GM18873 (cell line): ENCODE measurements at regions not wholly inside any gene's neighbourhood (a gene's known extent, or its start where the extent isn't known, plus 50 kb on each side); places are given as distances from the start of the nearest gene placed in this dataset.
"Not testable (repeated sequence)": the region's sequence is repeated elsewhere in the genome, so short reads cannot be mapped to it uniquely, and the experiment has no call there.

Experiments used
- ATAC-seq: cut with Tn5 transposase; IDR thresholded peaks from one replicate; pipeline ENCODE4 v1.9.1; 2021; ENCODE audit warnings: mild to moderate bottlenecking, moderate library complexity, moderate number of reproducible peaks; ENCODE audit not compliant: unreplicated experiment, low FRiP score

DNA sequence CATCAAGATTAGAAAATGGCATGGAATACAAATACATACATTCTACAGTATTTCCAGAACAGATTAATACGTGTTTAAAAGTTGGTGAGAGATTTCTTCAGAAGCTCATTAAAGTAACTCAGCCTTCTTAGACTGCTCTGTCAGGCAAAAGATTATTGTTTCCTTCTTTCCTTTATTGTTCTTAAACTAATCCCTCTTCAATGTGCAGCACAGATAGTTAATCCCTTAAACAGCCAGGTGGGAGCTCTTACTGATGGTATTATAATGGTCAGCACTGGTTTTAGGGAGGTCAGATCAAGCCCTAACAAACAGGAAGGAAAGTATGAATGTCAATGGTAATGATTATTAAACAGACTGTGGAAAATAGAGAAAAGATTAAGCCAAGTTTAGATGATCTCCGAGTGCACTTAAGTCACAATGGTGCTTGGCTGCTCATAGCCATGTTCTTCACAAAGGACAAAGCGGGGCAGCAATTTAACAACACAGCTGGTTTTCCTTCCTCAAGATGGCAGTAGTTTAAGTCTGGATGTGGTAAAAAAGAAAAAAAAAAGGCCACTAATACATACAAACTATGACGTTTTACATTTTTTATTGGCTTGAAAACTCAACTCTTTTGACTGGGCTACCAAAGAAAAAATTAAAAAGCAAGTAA lies 992.6 kb downstream of the PCDH9 start:
- ATAC-seq = no peak

- ATAC-seq = no peak
Observed at GRCh38 chr13:66234159-66234558, 996.0 kb downstream of the PCDH9 start.

DNA sequence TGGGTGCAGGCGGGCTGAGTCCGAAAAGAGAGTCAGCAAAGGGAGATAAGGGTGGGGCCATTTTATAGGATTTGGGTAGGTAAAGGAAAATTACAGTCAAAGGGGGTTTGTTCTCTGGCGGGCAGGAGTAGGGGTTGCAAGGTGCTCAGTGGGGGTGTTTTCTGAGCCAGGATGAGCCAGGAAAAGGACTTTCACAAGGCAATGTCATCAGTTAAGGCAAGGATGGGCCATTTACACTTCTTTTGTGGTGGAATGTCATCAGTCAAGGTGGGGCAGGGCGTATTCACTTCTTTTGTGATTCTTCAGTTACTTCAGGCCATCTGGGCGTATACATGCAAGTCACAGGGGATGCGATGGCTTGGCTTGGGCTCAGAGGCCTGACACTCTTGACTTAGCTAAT lies 998.2 kb downstream of the PCDH9 start:
- ATAC-seq = not testable (repeated sequence)

DNA sequence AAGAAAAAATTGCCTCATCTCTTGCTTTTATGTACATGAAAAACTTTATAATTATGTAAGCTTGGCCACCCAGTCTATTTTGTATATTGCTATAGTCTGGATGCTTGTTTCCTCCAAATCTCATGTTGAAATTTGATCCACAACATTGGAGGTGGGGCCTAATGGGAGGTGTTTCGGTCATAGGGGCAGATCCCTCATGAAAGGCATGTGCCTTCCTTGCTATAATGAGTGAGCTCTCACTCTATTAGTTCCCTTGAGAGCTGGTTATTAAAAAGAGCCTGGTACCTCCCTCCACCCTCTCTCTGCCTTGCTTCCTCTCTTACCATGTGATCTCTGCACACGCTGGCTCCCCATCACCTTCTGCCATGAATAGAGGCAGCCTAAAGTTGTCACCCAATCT lies 1005.1 kb downstream of the PCDH9 start:
- no peak for ATAC-seq

- no peak for ATAC-seq
Observed at GRCh38 chr13:66224663-66225062, 1005.5 kb downstream of the PCDH9 start.

DNA sequence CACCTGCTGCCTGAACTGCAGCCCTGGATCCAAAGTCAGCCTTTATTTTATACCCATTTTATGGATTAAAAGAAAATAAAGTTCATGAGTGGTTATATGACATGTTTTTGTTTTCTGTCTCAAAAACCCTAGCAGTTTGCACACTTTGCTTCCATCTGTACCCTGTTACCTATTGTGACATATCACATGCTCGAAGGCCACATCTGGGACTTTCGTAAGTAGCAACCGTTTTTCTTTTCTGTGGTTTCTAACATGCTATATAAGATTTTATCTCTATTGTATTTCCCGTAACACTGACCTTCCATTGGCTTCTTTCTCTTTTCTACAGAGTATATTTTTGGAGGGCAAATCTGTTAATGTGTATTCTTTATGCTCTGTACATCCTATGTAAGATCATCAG lies 1007.2 kb downstream of the PCDH9 start:
- no peak for ATAC-seq

GRCh38 chr13:66222127-66222526 lies 1008.0 kb downstream of the PCDH9 start:
- ATAC-seq = no peak

- no peak for ATAC-seq
Observed at GRCh38 chr13:66219506-66219905, 1010.6 kb downstream of the PCDH9 start.

DNA sequence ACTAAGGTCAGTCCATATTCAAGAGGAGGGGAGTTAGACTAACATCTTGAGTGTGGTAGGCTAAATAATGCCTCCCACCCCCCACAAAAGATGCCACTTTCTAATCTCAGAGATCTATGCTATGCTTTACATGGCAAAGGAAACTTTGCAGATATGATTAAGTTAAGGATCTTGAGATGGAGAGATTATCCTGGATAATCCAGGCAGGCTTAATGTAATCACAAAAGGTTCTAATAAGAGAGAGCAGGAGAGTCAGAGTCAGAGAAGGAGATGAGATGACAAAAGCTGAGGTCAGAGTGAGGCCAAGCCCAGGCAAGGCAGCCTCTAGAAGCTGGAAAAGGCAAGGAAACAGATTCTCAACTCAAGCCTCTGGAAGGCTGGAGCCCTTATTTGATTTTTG lies 1011.6 kb downstream of the PCDH9 start:
- no peak for ATAC-seq

- ATAC-seq = no peak
Observed at GRCh38 chr13:66216728-66217127, 1013.4 kb downstream of the PCDH9 start.

- no peak for ATAC-seq
Observed at GRCh38 chr13:66214467-66214866, 1015.7 kb downstream of the PCDH9 start.

DNA sequence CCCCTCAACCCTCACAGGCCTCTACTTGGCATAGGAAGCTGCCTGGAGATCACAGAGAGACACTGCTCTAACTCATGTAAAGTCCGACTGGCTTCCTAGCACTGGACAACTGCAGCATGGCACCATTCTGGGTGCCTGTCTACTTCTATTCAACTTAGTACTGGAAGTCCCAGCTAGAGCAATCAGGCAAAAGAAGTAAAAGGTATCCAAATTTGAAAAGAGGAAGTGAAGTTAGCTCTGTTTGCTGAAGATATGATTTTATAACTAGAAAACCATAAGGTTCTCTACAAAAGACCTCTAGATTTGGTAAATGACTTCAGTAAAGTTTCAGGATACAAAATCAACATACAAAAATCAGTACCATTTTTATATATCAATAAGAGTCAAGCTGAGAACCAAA lies 1017.6 kb downstream of the PCDH9 start:
- ATAC-seq = no peak

DNA sequence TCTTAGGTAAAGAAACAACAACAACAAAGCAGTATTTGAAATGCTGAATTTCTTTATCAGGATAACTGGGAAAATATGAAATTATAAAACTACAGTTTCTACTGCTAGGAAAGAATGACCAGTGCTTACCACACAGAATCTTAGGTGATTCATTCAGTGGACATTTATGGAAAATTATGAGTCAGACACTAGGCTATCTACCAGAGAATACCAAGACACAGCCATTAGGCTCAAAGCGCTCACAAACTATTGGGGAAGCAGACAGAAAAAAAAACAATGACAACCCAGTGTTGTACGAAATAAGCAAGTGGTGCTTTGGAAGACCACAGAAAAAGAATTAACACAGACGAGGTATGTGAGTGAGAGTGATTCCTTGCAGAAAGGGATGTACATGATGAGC lies 1019.5 kb downstream of the PCDH9 start:
- ATAC-seq = no peak

GRCh38 chr13:66208589-66208988 lies 1021.5 kb downstream of the PCDH9 start:
- no peak for ATAC-seq

DNA sequence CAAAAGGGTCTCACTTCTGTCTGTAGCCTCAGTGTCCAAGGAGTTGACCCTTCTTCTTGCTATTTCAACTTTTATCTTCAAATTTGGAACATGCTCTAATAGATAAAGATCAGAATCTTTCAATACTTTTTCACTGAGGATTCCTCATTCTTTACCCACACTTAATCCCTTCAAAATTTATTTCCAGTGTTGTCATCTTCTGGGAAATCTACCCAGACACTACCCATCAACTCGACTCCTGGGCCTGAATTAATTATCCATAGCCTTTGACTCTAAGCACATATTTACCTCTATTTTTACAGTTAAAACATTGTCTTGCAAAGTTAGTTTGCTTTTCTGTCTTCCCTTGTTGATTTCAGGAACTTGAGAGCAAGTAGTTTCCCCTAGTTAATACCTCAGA lies 1022.5 kb downstream of the PCDH9 start:
- ATAC-seq = no peak

DNA sequence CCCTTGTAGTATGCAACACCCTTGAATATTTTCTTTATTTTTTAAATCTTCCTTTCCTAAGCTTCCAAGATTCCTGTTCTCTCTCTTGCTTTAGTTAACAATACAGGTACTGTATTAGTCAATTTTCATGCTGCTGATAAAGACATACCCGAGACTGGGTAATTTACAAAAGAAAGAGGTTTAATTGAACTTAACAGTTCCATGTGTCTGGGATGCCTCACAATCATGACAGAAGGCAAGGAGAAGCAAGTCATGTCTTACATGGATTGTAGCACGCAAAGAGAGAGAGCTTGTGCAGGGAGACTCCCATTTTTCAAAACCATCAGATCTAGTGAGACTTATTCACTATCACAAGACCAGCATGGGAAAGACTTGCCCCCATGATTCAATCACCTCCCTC lies 1024.3 kb downstream of the PCDH9 start:
- ATAC-seq = no peak

- no peak for ATAC-seq
Observed at GRCh38 chr13:66200555-66200954, 1029.6 kb downstream of the PCDH9 start.

DNA sequence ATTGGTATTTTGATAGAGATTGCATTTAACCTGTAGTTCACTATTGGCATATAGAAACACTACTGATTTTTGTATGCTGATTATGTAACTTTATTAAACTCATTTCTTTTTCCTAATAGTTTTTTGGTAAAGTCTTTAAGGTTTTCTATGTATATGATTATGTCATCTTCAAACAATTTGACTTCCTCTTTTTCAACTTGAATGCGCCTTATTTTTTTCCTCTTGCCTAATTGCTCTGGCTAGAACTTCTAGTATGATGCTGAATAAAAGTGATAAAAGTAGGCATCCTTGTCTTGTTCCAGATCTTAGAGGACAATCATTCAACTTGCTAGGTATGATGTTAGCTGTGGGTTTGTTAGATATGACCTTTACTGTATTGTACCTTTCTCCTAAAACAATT lies 1034.9 kb downstream of the PCDH9 start:
- no peak for ATAC-seq

GRCh38 chr13:66189986-66190385 lies 1040.2 kb downstream of the PCDH9 start:
- ATAC-seq = no peak

GRCh38 chr13:66180836-66181235 lies 1049.3 kb downstream of the PCDH9 start:
- no peak for ATAC-seq

DNA sequence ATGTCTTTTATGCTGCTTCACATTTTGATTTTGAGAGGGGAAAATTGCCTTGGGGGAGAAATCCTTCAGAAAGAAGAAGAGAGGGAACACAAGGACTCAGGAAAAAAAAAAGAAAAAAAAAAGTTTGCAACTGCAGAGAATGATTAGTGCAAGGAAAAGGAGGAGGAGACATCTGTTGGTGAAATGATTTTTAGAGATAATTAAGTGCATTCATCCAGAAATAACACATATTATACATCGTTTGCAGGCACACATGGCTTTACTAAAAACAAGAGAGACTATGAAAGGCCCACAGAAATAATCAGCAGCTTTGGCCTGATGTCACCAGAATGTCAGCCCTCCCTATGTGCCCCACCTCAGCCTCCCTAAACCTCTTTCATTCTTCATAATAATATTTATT lies 1058.2 kb downstream of the PCDH9 start:
- no peak for ATAC-seq

DNA sequence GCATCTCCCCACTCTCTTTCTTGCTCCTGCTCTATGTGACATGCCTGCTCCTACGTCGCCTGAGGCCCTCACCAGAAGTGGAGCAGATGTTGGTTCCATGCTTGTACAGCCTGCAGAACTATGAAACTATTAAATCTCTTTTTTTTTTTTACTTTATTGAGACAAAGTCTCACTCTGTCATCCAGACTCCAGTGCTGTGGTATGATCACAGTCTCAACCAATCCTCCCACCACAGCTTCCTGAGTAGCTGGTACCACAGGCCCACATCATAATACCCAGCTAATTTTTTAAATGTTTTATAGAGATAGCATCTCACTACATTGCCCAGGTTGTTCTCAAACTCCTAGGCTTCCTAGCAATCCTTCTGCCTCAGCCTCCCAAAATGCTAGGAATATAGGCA lies 1067.7 kb downstream of the PCDH9 start:
- no peak for ATAC-seq

- ATAC-seq = no peak
Observed at GRCh38 chr13:66159511-66159910, 1070.6 kb downstream of the PCDH9 start.
